Endothelial cell (in vitro differentiated cells): ENCODE measurements at regions not wholly inside any gene's neighbourhood (a gene's known extent, or its start where the extent isn't known, plus 50 kb on each side); places are given as distances from the start of the nearest gene placed in this dataset.

Experiments
- DNase-seq: peaks from one replicate; pipeline ENCODE4 v3.0.0; 2021; ENCODE audit warnings: low spot score
- H3K27ac Mint-ChIP-seq: one replicate; pipeline ENCODE4 v1.8.0; 2021; ENCODE audit warnings: mixed read lengths, inconsistent platforms; ENCODE audit not compliant: unreplicated experiment
- H3K27me3 Mint-ChIP-seq: one replicate; pipeline ENCODE4 v1.8.0; 2021; ENCODE audit warnings: mild to moderate bottlenecking, moderate library complexity, mixed read lengths, inconsistent platforms; ENCODE audit not compliant: unreplicated experiment
- H3K36me3 Mint-ChIP-seq: one replicate; pipeline ENCODE4 v1.8.0; 2021; ENCODE audit warnings: mild to moderate bottlenecking, low read depth, mixed read lengths, inconsistent platforms; ENCODE audit not compliant: unreplicated experiment
- H3K4me1 Mint-ChIP-seq: one replicate; pipeline ENCODE4 v1.8.0; 2021; ENCODE audit warnings: mild to moderate bottlenecking, mixed read lengths, inconsistent platforms; ENCODE audit not compliant: unreplicated experiment
- H3K4me3 Mint-ChIP-seq: one replicate; pipeline ENCODE4 v1.8.0; 2021; ENCODE audit warnings: mild to moderate bottlenecking, mixed read lengths, inconsistent platforms; ENCODE audit not compliant: unreplicated experiment
- H3K9me3 Mint-ChIP-seq: one replicate; pipeline ENCODE4 v1.8.0; 2021; ENCODE audit warnings: mixed read lengths, inconsistent platforms; ENCODE audit not compliant: unreplicated experiment
- CTCF ChIP-seq: fragments of 200-600 bp; sonication (generic); IDR thresholded peaks from one replicate; pipeline ENCODE4 v1.5.0; 2021; ENCODE audit warnings: antibody characterized with exemption; ENCODE audit not compliant: unreplicated experiment

- Mint-ChIP-seq H3K27me3 (no peaks in the 10 kb centered on the region), H3K9me3 (no peaks in the 10 kb centered on the region), H3K36me3 (no peaks in the 10 kb centered on the region), H3K4me1 (no peaks in the 10 kb centered on the region), H3K4me3 (no peak overlapping the region), H3K27ac (no peak overlapping the region)
- no peak for TF ChIP-seq CTCF
- DNase-seq: no peak
Observed at GRCh38 chr12:25767606-25768005, 190.9 kb upstream of the RASSF8 start.

GRCh38 chr12:25768151-25768550, 190.3 kb upstream of the RASSF8 start:
- DNase-seq: no peak
- TF ChIP-seq CTCF: no peak
- Mint-ChIP-seq H3K27me3 (no peaks in the 10 kb centered on the region), H3K36me3 (no peaks in the 10 kb centered on the region), H3K9me3 (no peaks in the 10 kb centered on the region), H3K27ac (no peak overlapping the region), H3K4me1 (no peaks in the 10 kb centered on the region), H3K4me3 (no peak overlapping the region)

GRCh38 chr12:25769082-25769945, 189.2 kb upstream of the RASSF8 start:
- Mint-ChIP-seq H3K4me3 (no peak overlapping the region), H3K27me3 (no peaks in the 10 kb centered on the region), H3K36me3 (no peaks in the 10 kb centered on the region), H3K27ac (no peak overlapping the region), H3K4me1 (no peaks in the 10 kb centered on the region), H3K9me3 (no peaks in the 10 kb centered on the region)
- no peak for TF ChIP-seq CTCF
- DNase-seq: no peak

GRCh38 chr12:25771041-25771440, 187.4 kb upstream of the RASSF8 start:
- Mint-ChIP-seq H3K4me3 (no peak overlapping the region), H3K27me3 (no peaks in the 10 kb centered on the region), H3K27ac (no peak overlapping the region), H3K4me1 (peaks cover 4% of the 10 kb centered on the region), H3K36me3 (no peaks in the 10 kb centered on the region), H3K9me3 (no peaks in the 10 kb centered on the region)
- DNase-seq: no peak
- no peak for TF ChIP-seq CTCF

- Mint-ChIP-seq H3K9me3 (no peaks in the 10 kb centered on the region), H3K27ac (no peak overlapping the region), H3K36me3 (no peaks in the 10 kb centered on the region), H3K4me3 (no peak overlapping the region), H3K4me1 (peaks cover 7% of the 10 kb centered on the region), H3K27me3 (no peaks in the 10 kb centered on the region)
- no peak for TF ChIP-seq CTCF
- DNase-seq: no peak
Observed at GRCh38 chr12:25771476-25771875, 187.0 kb upstream of the RASSF8 start.
